Keratinocyte (primary cell): ENCODE measurements at regions not wholly inside any gene's neighbourhood (a gene's known extent, or its start where the extent isn't known, plus 50 kb on each side); places are given as distances from the start of the nearest gene placed in this dataset.

Experiments used
- CTCF ChIP-seq, 3 experiments: IDR thresholded peaks in 1 of 3; conservative IDR thresholded peaks in 1 of 3; optimal IDR thresholded peaks in 1 of 3; 2 replicates in 2 of 3; 3 replicates in 1 of 3; pipeline versions ENCODE3 to v1.5.1; 2011; ENCODE audit warnings: low read length in 3 of 3, mild to moderate bottlenecking in 3 of 3, moderate library complexity in 2 of 3, control low read depth in 1 of 3, inconsistent platforms in 1 of 3; ENCODE audit not compliant: insufficient read depth in 2 of 3; ENCODE audit errors: extremely low read depth in 1 of 3
- EZH2 ChIP-seq: IDR thresholded peaks from one replicate; pipeline ENCODE4 v1.6.1; 2012; ENCODE audit warnings: inconsistent platforms, mild to moderate bottlenecking, low read length, moderate library complexity

GRCh38 chr9:78986446-78986845, 585.3 kb upstream of the TLE4 start:
- TF ChIP-seq CTCF (optimal IDR thresholded peaks at IDR 0.05 in 1 of 3, IDR thresholded peaks at IDR 0.05 in 1 of 3, conservative IDR thresholded peaks at IDR 0.05 in 1 of 3; ENCODE audit: extremely low read depth in 1 of 3, insufficient read depth in 2 of 3, low read length in 3 of 3), result no peak
- no peak for TF ChIP-seq EZH2
